HuH-7.5 (cell line): ENCODE measurements at regions not wholly inside any gene's neighbourhood (a gene's known extent, or its start where the extent isn't known, plus 50 kb on each side); places are given as distances from the start of the nearest gene placed in this dataset.
"Not testable (repeated sequence)": the region's sequence is repeated elsewhere in the genome, so short reads cannot be mapped to it uniquely, and the experiment has no call there.

ENCODE experiments used
- DNase-seq: peaks from one replicate; pipeline ENCODE4 v3.0.0; 2011; ENCODE audit warnings: low spot score

DNA sequence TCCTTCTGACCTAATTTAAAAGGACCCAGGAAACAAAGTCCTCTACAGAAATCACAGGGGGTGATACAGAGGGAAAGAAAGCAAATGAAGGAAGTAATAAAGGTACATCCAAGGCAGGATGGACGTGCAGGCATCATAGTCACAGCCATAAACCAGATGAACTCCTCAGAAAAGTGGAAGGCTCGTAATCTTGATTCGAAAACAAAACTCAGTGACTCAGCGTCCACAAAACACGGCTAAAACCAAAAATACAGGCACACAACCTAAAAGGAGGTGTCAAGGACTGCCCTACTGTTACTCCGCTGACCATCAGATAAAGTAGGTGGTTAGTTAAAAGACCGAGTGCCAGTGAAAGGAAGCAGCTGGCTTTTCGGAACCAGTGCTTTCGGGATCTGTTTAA is 81.5 kb downstream of the TRIM69 start:
- DNase-seq: not testable (repeated sequence)

DNA sequence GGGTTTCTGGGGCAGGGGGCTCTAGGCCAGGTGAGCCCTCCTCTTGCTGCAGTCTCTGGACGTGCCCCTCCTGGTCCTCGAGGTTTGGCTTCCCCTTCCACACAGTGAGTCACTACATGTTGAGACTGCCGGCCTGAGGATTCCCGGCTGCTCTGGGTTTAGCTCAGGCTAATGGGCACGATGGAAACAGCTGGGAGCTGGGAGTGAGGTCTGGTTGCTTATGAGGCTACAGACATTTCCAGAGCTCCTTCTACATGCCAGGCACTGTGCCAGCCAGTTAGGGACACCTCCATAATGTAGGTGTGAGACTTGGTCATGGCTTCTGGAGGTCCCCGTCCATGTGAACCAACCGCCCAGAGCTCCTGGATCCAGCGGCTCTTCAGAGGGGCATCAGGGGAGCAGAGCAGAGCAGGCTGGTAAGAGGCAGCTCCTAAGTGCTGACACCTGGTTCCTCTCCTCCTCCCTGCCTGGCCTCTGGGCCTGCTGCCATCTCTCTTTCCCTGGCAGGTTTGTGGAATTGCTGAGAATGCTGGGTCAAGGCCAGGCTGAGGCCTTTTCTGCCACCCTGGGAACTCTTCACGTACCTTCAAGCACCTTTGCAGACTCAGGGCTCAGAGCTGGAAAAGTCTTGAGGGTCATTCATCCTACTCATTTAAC is 83.1 kb downstream of the TRIM69 start:
- DNase-seq: not testable (repeated sequence)

DNA sequence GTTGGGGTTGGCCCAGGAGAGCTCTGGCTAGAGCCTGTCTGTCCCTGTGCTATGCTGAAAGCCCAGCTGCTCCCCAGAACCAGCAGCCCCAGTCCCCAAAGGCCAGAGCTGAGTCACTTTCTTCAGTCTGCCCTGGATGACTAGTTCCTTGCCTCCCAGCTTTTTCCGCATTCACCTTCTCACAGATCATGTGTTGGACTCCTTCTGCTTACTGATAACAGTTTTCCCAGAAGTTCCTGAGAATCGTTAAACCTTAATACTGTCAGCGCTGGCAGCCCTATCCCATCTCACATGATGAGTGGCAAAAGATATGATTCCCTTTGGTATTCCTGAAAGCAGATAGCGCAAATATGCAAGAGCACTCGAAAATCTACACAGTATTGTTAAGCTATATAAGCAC is 84.2 kb downstream of the TRIM69 start:
- DNase-seq: not testable (repeated sequence)

DNA sequence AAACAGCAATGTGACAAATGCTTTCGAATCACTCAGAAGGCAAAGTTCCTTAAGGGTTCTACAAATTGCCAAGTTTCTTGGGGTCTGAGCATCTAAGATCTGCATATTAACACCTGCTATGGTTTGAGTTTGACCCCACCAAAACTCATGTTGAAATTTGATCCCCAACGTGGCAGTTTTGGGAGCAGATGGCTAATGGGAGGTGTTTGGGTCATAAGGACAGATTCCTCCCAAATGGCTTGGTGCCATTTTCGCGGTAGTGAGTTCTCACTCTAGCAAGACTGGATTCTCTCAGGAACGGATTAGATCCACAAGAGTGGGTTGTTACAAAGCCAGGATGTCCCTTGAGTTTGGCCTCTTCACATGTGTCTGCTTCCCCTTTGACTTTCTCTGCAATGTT is 84.6 kb downstream of the TRIM69 start:
- DNase-seq: not testable (repeated sequence)

DNA sequence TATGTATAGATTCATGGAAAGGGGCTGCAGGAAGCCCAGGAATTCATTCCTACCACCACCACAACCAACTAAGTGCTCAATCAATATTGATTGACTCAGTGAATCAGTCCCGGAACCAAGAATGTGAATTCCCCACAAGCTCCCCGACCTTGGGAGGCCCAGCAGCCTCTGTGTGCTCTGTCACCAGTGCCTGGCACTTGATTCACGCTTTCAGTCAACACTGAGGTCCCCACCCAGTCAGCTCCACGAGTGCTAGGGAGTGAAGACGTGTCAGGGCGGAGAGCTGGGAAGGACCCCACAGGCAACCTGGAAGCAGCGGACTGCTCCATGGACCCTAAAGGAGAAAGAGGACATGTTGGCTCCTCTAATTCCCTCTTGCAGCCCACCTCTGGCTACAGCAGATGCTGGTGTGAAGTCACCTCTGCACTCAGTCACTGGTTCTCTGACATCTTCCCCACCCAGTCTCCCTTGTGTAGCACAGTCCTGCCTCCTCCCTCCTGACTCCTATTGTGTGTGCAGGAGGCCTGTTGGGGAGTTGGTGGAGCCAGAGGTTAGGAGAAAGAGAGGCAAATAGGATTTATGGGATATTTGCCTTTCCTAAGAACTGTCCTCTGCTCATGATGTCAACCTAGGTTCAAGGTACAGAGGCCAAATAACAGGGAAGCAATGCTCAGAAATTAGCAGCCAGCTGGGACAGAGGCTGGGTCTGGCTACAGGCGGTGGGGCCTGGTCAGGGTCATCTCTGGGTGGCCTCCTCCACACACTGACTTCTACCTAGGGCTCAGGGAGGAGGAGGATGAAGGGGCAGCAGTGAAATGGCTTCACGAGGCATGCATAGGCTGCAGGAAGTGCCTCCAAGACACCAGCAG is 88.2 kb downstream of the TRIM69 start:
- DNase-seq: not testable (repeated sequence)

DNA sequence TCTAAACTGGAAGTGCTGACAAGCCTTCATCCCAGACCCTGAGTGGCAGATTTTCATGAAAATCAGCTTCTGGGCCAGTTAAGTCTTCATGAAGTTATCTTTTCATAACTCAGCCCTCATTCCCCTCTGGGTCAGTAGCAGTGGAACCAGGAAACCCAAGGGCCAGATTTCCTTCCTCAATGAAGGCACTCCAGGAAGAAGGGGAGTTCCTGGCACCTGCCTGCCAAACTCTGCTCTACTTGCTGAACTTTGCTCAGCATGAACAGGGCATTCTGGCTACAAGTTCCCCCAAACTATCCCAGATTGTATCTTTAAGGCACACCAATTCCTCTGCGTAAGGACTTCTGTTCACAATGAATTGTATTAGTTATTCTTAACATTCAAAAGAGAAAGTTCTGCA is 90.3 kb downstream of the TRIM69 start:
- DNase-seq: not testable (repeated sequence)

DNA sequence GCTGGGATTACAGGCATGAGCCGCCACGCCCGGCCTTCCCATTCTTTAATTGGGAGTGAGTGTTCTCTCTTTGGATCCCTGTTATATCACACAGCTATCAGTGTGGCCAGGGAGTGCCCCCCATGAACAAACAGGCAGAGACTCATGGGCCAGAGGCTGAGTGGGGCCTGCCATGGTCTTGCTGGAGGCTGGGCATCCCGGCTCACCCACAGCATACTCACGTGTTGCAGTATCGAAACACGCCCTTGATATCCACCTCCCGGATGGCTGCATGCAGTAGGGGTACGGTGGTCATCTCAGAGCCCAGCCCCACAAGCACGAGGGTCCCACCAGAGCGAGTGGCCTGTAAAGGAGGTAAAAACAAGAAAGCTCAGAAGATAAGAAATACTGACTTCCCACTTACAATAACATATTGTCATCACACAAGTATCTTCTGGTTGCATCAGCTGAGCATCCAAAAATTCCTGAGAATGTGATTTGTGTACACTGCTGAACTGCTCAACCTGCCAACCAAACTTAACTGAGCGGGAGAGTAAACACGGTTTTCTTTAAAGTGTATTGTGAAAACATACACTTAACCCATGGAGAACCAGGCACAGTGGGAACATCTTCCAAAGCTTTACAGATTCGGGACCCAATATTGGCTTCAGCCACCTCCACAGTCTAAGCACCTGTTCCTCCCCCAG is 92.0 kb downstream of the TRIM69 start:
- not testable (repeated sequence) for DNase-seq

DNA sequence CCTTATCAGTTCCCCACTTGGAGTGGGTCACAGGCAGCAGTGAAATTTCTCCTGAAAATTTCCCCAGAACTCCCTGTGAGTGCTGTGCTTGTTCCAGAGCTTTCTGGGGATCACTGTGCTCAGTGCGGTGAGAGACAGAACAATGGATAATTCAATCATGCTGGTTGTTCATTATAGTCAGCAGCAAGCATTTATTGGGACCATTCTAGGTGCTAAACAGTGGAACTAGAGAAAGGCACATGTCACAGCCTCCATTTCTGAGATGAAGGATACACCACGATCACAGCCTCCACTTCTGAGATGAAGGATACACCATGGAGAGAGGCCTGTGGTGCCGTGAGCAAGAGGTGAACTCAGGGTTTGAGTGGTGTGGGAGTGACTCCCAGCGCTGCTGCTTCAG is 92.8 kb downstream of the TRIM69 start:
- not testable (repeated sequence) for DNase-seq

DNA sequence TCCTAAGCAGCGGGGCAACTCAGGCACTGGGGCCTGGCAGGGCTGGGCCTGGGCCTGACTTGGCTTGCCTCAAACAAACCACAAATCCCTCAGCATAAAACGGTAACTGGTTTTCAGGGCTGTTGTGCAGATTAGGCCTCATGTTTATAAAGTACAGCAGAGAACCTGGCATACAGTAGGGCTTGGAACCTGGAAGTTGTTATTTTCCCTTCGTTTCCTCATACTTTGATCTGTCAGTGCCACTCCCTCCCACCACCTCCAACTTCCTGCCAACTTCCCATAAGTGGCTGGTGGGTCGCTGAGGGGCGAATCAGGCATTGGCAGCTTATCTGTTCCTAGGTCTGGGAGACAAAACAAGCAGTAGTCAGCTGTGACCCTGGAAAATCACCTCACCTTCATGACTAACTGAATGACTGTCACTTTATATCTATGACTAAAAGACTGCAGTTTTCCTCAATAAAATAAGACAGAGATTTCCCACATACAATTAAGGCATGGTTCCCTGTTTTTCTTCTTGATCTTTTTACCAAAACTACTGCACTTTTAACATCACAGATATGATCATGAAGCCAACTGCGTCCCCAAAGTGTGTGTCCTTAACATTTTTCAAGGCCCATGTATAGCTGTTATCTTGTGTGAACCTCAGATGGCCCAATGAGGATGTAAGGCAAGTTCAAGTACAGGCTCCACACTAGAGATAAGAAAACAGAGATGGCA is 94.5 kb downstream of the TRIM69 start:
- DNase-seq: not testable (repeated sequence)

DNA sequence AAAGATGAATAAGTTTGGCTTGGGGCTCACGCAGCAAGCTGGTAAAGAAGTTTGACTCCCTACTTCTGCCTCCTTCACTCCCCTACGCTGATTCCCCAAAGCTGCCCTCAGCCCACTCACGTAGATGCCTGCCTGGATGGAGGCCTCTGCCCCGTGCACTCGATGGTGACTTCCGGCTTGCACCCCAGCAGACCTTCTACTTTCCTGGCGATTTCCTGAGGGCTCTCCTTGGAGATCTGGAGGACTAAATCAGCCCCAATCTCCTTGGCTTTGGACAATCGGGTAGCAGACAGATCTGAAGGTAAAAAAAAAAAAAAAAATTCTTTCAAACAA is 95.0 kb downstream of the TRIM69 start:
- DNase-seq: not testable (repeated sequence)

DNA sequence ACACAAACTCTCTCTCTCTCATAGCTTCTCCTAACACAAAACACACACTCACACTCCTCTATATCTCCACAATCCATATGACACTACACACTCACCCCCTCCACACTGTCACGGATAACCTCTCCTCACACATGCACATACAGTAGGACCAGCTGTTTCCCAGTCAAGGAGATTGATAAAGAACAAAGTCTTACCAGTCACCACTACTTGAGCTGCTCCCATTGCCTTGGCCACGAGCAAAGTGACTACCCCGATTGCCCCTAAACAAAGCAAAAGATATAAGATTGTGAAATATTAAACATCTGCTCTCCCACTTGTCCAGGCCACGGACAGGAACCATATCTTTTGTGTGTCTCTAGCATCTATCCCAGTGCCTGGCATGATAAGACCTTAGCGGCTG is 95.8 kb downstream of the TRIM69 start:
- DNase-seq: not testable (repeated sequence)

DNA sequence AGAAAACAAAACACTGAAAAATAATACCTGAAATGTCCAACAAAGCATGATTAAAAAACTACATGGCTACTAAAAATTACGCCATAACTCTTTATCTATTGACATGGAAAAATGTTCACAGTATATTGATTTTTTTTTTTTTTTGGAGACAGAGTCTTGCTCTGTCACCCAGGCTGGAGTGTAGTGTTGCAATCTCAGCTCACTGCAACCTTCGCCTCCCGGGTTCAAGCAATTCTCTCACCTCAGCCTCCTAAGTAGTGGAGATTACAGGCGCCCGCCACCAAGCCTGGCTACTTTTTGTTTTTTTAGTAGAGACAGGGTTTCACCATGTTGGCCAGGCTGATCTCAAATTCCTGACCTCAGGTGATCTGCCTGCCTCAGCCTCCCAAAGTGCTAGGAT is 96.8 kb downstream of the TRIM69 start:
- not testable (repeated sequence) for DNase-seq

DNA sequence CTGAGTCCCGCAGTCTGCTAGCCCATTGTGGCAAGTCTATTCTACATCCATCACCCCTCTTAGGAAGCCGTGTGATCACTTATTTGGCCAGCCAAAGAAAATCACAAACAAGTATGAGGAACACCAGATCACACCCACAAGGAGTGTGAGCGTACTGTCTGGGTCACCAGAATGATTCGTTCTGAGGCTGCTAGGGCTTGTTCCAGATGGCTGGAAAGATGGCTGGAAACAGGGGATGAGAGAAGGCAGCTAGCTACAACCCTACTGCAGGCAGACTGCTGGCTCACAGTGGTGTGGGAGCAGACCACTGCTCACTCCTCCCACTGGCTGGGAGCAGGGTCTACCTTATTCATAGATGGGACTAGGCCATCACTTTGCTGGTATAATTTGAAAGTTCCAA is 97.4 kb downstream of the TRIM69 start:
- DNase-seq: not testable (repeated sequence)

DNA sequence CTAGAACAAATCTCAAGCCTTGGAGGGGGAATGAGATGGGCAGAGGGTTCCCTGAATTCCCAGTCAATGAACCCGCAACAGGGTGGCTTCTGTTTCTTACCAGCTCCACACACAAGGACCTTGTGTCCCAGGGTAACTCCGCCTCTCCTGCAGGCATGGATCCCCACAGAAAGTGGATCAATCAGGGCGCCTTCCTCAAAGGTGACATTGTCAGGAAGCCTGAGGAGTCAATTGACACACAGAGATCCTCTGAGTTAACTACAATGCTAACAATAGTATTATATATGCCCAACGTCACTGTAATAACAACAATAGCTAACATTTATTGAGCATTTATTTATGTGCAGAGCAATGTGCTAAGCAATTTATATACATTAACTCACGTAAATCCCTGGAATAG is 98.8 kb downstream of the TRIM69 start:
- DNase-seq: not testable (repeated sequence)

DNA sequence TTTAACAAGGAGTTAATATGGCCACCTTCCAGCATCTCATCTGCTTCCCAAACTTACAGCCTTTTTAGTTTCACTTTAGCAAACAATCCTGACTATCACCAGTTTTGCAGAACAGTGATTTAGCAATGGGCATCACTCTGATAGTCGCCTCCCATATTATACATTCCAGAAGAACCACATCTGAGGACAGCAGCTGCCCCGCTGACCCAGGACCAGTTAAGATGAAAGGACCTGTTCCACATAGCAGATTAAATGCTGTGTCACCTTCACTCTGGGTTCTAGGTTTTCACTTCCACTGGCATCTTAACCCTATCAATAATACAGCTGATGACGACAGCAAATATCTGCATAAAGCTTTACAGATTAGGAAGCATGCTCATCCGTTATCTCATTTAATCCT is 99.8 kb downstream of the TRIM69 start:
- no peak for DNase-seq

DNA sequence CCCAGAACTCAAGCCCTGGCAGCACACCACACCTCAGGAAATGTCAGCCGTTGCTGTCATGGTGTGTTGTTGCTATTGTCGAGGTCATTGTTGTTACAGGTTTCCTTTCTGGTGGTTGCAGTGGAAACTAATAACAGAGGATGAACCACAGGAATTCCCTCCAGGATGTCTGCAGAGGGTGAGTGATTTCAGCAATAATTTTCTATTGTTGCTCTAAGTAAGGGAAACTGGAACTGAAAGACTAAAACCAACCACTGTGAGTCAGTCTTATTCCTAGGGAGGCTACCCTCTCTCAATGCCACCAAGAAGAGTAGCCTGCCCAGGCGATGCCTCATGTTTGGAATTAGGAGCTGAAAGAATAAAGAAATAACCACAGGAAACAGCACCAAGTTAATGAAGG is 102.6 kb downstream of the TRIM69 start:
- DNase-seq: not testable (repeated sequence)

DNA sequence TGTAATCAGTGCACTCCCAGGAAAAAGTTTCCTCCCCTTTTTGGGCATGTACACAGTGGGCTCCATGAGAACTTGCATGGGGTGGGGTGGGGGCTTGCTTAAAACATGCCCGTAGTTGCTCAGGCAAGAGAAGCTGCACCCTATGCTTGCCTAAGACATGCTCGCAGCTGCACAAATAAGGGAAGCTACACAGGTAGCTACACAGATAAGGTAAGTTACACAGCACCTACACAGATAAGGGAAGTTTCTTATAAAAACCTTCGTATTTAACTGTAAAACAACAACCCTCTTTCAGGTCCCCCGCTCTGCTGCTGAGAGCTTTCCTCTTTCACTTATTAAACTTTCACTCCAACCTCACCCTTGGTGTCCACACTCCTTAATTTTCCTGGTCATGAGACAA is 105.4 kb downstream of the TRIM69 start:
- DNase-seq: not testable (repeated sequence)

DNA sequence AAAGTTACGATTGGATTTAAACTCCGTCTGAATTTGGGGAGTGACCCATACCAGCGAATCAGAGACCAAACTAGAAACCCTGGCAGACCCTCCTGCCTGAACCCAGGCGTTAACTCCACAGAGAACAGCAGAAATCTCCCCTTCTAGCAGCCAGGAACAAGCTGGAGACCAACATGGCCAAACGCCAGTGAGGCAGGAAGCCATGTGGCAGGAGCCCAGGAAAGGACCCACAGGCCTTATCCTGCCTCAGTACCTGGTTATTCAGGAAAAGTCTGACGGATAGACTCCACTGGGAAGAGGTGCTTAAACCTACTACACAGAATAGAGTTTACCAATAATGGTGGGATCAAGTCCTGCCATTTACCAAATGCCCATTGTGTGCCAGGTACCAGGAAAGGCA is 106.6 kb downstream of the TRIM69 start:
- DNase-seq: not testable (repeated sequence)

DNA sequence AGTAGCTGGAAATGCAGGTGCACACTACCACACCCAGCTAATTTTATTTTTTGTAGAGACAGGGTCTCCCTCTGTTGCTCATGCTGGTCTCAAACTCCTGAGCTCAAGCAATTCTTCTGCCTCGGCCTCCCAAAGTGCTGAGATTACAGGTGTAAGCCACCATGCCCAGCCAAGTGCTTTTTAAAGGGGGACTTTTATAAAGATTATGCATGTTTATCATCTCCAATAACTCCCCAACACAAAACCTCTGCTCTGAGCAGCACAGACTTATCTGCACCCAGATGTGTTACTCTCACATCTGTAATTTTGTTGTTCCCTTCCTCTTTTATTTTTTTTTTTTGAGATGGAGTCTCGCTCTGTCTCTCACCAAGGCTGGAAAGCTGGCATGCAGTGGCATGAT is 108.6 kb downstream of the TRIM69 start:
- not testable (repeated sequence) for DNase-seq

DNA sequence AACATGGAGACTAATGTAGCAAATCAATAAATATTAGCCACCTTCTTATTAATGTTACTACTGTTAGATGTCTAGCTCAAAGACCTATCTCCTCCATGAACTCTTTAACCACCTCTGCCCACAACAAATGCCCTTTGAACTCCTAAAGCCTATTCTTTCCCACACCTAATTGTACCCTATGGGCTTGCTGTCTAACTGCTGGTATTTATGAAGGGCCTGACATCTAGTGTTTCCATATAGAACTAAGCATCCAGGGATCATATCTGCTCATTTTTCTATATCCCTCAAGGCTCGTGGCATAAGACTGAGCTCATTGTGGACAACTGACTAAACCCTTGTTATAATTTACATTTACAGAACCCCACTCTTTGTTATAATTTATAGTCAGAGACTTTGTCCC is 109.8 kb downstream of the TRIM69 start:
- not testable (repeated sequence) for DNase-seq

DNA sequence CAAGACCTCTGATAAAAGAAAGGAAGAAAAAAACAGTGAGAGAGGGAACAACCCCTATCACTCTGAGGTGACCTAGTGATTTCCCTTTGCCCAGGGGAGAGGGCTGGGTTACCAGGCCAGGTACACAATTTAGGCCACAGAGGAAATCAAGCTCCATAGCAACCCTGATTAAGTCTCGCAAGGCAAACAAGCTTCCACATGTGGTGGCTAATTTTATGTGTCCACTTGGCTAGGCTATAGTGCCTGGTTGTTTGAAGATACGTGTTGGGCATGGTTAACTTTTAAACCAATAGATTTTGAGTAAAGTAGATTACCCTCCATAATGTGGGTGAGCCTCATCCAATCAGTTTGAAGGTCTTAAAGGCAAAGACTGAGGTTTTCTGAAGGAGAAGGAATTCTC is 108.9 kb upstream of the TERB2 start:
- DNase-seq: not testable (repeated sequence)

DNA sequence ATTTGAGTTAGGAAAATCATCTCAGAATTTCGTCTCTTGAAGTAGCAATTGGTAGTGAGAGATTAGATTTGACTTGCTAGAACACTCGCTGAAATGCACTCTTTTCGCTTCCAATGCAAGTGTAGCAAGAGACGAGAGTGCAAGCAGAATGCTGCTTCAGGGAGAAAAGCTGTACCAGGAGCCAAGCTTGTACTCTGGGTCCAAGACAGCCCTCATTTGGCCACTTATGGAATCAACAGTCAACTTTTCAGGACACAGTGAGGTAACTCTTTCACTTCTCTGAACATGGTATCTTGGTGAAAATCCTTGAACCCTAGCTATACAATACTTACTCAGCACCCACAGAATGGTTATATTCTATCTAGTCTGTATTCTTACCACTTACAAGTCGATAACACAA is 107.6 kb upstream of the TERB2 start:
- DNase-seq: not testable (repeated sequence)
